Omental fat pad (tissue), 3 donors: ENCODE measurements at regions not wholly inside any gene's neighbourhood (a gene's known extent, or its start where the extent isn't known, plus 50 kb on each side); places are given as distances from the start of the nearest gene placed in this dataset.

Experiments used
- ATAC-seq: fragments of 150-250 bp; one replicate; pipeline ENCODE4 v1.9.1; 2016; ENCODE audit warnings: mild to moderate bottlenecking, moderate library complexity; ENCODE audit not compliant: low FRiP score
- DNase-seq: peaks from one replicate; pipeline ENCODE4 v3.0.0-alpha.2; 2019; ENCODE audit warnings: low spot score
- TF ChIP-seq, protein P1 (sequence below), 3 donors: fragments of 450-650 bp; IDR thresholded peaks; one replicate each; pipeline ENCODE4 v1.5.1; 2016 to 2017; ENCODE audit warnings: antibody characterized with exemption in 3 of 3, mild to moderate bottlenecking in 3 of 3, moderate library complexity in 2 of 3

DNA sequence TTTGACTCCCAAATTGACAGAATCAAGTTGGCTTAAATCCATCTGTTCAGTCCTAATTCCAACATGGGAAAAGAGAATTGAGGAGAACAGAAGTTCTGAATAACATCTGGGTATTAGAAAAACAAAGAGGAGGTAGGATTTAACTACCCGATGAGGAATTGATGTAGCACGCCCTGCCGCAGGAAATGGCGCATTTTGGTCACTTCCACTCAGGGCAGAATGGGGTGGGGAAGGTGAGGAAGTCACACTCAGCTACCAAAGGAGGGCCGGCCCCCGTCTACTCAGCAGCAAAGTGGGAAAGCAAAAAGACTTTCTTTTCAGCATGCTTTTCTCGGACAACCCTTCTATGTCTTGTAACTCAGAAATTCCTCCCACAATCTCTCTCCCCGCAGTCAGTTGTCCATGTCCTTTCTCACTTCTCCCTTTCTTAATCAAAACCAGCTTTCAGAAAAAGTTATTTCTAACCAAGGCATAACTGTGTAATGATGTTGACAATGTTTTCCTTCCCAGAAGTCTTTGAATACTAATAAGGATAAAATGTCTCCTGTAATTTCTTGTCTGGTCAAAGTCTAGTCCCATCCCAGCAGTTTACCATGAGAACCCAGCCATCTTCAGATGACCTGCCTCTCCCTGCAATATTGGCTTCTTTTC, 60.5 kb upstream of the SIPA1L2 start:
- DNase-seq = no peak
- TF ChIP-seq, protein P1, sequence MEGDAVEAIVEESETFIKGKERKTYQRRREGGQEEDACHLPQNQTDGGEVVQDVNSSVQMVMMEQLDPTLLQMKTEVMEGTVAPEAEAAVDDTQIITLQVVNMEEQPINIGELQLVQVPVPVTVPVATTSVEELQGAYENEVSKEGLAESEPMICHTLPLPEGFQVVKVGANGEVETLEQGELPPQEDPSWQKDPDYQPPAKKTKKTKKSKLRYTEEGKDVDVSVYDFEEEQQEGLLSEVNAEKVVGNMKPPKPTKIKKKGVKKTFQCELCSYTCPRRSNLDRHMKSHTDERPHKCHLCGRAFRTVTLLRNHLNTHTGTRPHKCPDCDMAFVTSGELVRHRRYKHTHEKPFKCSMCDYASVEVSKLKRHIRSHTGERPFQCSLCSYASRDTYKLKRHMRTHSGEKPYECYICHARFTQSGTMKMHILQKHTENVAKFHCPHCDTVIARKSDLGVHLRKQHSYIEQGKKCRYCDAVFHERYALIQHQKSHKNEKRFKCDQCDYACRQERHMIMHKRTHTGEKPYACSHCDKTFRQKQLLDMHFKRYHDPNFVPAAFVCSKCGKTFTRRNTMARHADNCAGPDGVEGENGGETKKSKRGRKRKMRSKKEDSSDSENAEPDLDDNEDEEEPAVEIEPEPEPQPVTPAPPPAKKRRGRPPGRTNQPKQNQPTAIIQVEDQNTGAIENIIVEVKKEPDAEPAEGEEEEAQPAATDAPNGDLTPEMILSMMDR (IDR thresholded peaks at IDR 0.05) = no peak
- no peak for ATAC-seq

DNA sequence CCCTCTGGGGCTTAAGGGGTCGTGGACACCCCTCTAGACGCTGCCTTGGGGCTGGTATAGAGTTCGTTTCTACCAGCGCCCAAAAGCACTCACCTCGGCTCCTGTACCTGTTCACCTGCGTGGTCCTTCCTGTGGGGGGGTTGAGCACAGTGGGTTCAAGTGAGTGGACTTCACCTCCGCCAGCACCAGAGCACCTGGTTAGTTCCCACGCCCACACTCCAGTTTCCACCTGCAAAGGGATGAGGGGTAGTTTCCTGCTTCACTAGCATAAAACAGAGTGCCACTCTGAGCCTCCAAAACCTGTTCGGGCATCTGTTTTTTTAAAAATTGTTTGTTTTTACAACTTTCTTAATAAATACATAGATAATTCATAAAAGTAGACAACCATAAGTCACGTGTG, 64.5 kb upstream of the SIPA1L2 start:
- no peak for DNase-seq
- ATAC-seq = no peak
- TF ChIP-seq, protein P1 (IDR thresholded peaks at IDR 0.05) = no peak

DNA sequence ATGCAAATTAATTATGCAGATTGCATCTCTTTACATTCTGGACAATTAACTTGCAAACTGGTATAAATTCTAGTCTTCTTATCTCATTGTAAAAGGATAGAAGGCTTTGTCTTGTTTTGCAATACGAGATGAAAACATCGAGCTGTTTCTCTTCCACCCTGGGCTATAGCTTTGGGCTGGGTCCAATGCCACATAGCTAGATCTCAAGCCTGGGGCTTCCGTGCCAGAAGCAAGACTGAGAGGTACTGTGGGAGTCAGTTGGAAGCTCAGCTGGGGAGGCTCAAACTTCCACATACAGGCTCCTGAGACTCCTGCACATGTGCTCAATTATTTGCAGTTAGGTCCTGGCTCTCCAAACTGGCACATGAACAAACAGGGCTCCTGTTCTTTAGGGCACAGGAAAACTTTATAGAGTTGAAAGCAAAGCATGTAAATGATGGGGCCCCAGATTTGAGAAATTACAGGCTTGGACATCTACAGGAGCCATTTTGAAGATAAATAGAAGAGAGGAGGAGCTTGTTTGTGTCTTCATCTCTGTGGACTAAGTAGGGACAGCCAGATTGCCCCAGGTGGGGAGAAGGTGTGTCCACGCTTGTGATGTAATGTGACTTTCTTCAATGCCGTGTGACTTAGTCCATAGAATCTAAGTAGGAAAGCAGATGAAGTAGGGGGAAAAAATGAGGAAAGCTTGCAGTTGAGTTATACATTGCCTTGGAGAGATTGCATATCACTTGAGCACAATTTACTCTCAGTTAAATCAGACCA, 65.9 kb upstream of the SIPA1L2 start:
- no peak for DNase-seq
- TF ChIP-seq, protein P1 (IDR thresholded peaks at IDR 0.05) = no peak
- ATAC-seq = no peak

DNA sequence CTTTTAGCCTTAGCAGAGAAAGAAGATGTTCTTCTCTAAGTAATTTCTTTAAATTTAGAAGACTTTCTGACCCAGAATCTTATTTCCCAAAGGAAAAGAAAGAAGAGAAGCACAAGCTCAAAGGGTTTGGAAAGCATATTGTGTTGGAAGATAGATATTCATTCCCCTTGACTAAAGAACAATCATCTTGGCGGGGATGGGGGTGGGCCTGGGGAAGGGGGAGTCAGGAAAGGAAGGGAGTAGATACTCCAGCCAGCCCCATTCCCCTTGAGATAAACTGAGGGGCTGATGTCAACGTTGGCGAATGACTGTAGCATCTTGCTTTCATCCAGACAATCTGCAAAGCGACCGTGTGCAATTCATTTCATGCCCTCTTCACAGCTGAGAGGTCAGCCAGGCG, 66.5 kb upstream of the SIPA1L2 start:
- no peak for ATAC-seq
- TF ChIP-seq, protein P1 (IDR thresholded peaks at IDR 0.05) = no peak
- DNase-seq = no peak

DNA sequence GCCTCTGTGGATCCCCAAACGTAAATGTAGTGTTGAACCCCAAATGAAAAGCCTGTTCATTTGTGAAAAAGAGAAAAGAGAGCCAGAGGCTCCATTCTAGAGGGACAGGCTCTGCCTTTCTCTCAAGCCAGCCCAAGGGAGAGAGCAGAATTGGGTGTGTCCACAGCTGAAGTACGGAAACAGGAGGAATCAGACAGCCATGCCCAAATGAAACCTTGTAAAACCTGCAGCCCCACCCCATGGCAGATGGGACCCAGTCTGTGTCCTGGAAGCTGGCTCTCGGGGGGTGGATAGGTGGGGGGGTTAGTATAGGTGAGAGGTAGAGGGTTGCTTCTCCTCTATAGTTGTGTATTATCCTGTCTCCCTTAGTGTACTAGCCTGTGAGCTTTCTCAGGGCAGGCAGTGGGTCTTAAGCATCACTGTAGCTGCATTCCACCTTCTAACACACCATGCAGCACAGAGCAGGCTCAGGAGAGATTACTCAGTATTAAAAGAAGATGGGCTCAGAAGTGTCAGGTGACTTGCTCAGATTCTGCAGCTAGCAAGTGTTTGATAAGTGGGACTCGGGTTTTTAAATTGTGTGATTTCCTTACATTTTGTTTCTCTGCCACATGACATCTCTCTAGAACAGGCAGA, 67.4 kb upstream of the SIPA1L2 start:
- DNase-seq (no peak), ATAC-seq (no peak)
- TF ChIP-seq, protein P1 (IDR thresholded peaks at IDR 0.05) = no peak

DNA sequence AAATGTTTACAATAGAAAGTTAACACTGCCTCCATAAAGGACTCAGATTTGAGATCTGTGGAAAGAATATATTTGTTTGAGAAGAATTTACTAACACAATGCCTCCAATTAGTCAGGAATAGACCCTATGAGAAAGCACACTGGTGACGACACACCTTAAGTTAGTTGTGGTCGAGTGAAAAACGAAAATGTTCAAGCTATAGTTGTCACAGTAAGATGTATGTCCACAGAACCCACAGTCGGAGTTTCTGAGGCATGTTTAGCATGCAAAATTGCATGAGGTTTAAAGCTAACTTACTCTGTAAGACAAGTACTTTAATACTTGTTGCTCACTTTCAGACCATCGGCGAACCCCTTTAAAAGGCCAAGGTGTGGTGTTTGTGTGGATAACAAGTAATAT, 69.9 kb upstream of the SIPA1L2 start:
- TF ChIP-seq, protein P1 (IDR thresholded peaks at IDR 0.05) = no peak
- DNase-seq (no peak), ATAC-seq (no peak)
